Mesothelial cell of epicardium (in vitro differentiated cells): ENCODE measurements at regions not wholly inside any gene's neighbourhood (a gene's known extent, or its start where the extent isn't known, plus 50 kb on each side); places are given as distances from the start of the nearest gene placed in this dataset.
A peak's percentile ranks its signal among the peaks of the same experiment; 100 is the strongest.
"Not testable (repeated sequence)": the region's sequence is repeated elsewhere in the genome, so short reads cannot be mapped to it uniquely, and the experiment has no call there.

Experiments
- DNase-seq, 2 experiments: peaks; one replicate each; pipeline ENCODE4 v3.0.0; 2021; ENCODE audit warnings: low spot score in 2 of 2; ENCODE audit not compliant: unreplicated experiment in 2 of 2
- H3K27ac Mint-ChIP-seq: 2 replicates; pipeline ENCODE4 v1.8.0; 2021; ENCODE audit warnings: mixed read lengths
- H3K27me3 Mint-ChIP-seq: 2 replicates; pipeline ENCODE4 v1.8.0; 2021; ENCODE audit warnings: low read depth, mixed read lengths
- H3K36me3 Mint-ChIP-seq: 2 replicates; pipeline ENCODE4 v1.8.0; 2021; ENCODE audit warnings: mixed read lengths
- H3K4me1 Mint-ChIP-seq: 2 replicates; pipeline ENCODE4 v1.8.0; 2021; ENCODE audit warnings: mixed read lengths
- H3K4me3 Mint-ChIP-seq: 2 replicates; pipeline ENCODE4 v1.8.0; 2021; ENCODE audit warnings: mild to moderate bottlenecking, moderate library complexity, mixed read lengths
- H3K9me3 Mint-ChIP-seq: 2 replicates; pipeline ENCODE4 v1.8.0; 2021; ENCODE audit warnings: mixed read lengths
- TF ChIP-seq, protein P1 (sequence below): fragments of 200-600 bp; sonication (generic); IDR thresholded peaks from one replicate; pipeline ENCODE4 v1.5.0; 2021; ENCODE audit warnings: antibody characterized with exemption; ENCODE audit not compliant: unreplicated experiment

DNA sequence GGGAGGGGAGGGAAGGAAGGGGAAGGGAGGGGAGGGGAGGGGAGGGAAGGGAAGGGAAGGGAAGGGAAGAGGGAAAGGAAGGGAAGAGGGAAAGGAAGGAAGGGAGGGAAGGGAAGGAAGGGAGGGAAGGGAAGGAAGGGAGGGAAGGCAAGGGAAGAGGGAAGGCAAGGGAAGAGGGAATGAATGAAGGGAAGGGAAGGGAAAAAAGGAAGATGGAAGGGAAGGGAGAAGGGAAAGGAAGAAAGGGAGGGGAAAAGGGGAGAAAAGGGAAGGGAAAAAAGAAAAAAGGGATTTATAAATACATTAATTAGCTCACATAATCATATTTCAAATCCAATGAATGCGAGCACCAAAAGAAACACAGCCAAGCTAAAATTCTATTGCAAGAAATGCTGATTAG lies 202.9 kb upstream of the LRRTM4 start:
- no peaks in the 10 kb centered on the region for H3K36me3 Mint-ChIP-seq
- no peak overlapping the region for H3K27ac Mint-ChIP-seq
- TF ChIP-seq, protein P1, sequence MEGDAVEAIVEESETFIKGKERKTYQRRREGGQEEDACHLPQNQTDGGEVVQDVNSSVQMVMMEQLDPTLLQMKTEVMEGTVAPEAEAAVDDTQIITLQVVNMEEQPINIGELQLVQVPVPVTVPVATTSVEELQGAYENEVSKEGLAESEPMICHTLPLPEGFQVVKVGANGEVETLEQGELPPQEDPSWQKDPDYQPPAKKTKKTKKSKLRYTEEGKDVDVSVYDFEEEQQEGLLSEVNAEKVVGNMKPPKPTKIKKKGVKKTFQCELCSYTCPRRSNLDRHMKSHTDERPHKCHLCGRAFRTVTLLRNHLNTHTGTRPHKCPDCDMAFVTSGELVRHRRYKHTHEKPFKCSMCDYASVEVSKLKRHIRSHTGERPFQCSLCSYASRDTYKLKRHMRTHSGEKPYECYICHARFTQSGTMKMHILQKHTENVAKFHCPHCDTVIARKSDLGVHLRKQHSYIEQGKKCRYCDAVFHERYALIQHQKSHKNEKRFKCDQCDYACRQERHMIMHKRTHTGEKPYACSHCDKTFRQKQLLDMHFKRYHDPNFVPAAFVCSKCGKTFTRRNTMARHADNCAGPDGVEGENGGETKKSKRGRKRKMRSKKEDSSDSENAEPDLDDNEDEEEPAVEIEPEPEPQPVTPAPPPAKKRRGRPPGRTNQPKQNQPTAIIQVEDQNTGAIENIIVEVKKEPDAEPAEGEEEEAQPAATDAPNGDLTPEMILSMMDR, result no peak
- no peaks in the 10 kb centered on the region for H3K27me3 Mint-ChIP-seq
- DNase-seq, result no peak
- H3K4me1 Mint-ChIP-seq, result no peaks in the 10 kb centered on the region
- peaks cover 10% of the 10 kb centered on the region for H3K9me3 Mint-ChIP-seq
- H3K4me3 Mint-ChIP-seq, result no peak overlapping the region

DNA sequence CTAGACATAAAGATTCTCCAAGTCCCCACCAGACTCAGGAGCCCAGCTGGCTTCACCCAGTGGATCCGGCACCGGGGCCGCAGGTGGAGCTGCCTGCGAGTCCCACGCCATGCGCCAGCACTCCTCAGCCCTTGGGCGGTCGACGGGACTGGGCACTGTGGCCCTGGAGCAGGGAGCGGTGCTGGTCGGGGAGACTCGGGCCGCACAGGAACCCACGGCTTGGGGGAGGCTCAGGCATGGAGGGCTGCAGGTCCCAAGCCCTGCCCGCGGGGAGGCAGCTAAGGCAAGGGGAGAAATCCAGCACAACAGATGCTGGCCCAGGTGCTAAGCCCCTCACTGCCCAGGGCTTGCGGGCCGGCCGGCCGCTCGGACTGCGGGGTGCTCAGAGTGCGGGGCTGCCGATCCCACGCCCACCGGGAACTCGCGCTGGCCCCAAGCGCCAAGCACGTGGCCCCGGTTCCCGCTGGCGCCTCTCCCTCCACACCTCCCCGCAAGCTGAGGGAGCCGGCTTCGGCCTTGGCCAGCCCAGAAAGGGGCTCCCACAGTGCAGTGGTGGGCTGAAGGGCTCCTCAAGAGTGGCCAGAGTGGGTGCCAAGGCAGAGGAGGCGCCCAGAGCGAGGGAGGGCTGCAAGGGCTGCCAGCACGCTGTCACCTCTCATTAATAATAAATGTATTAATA lies 212.6 kb upstream of the LRRTM4 start:
- H3K4me3 Mint-ChIP-seq, H3K27ac Mint-ChIP-seq, H3K4me1 Mint-ChIP-seq, H3K9me3 Mint-ChIP-seq, H3K36me3 Mint-ChIP-seq, DNase-seq, H3K27me3 Mint-ChIP-seq: not testable (repeated sequence)

DNA sequence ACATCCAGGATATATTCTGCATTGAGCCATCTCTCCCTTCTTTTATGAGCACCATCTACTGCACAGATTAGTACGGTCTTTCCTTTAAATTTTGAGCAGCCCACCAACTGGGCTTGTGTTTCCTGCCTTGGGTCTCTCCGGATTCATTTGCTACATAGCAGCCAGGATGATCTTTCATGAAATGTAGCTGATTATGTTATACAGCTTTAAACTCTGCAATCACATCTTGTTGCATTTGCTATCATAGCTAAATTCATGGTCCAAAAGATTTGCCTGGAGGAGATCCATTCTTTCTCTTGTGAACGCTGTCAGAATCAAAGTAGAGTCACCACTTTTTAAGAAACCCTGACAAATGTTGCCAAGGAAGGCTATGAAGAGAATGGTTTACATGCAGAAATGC lies 215.1 kb upstream of the LRRTM4 start:
- Mint-ChIP-seq H3K9me3 (peaks cover 3% of the 10 kb centered on the region), H3K36me3 (peaks cover 6% of the 10 kb centered on the region), H3K4me1 (no peaks in the 10 kb centered on the region), H3K27me3 (no peaks in the 10 kb centered on the region), H3K4me3 (no peak overlapping the region), H3K27ac (no peak overlapping the region)
- DNase-seq, result no peak
- TF ChIP-seq, protein P1, result no peak

DNA sequence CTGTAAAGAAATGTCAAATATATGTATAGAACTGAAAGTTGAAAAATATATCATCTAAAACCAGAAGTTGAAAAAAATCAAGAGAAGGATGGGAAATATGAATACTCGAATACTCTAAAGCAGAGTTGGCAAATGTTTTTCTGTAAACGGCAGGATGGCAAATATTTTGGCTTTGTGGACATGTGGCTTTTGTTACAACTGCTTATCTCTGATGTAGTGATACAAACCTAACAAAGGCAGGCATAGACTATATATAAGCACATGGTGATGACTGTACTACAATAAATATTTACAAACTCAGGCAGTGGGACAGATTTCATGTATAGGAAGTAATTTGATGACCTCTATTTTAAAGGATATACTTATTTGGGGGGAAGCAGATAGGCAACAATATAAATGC lies 224.6 kb upstream of the LRRTM4 start:
- no peaks in the 10 kb centered on the region for H3K4me1 Mint-ChIP-seq
- H3K4me3 Mint-ChIP-seq, result no peak overlapping the region
- H3K27ac Mint-ChIP-seq, result no peak overlapping the region
- TF ChIP-seq, protein P1, result no peak
- DNase-seq, result no peak
- H3K9me3 Mint-ChIP-seq, result peaks cover 16% of the 10 kb centered on the region
- H3K36me3 Mint-ChIP-seq, result peaks cover 6% of the 10 kb centered on the region
- no peaks in the 10 kb centered on the region for H3K27me3 Mint-ChIP-seq

DNA sequence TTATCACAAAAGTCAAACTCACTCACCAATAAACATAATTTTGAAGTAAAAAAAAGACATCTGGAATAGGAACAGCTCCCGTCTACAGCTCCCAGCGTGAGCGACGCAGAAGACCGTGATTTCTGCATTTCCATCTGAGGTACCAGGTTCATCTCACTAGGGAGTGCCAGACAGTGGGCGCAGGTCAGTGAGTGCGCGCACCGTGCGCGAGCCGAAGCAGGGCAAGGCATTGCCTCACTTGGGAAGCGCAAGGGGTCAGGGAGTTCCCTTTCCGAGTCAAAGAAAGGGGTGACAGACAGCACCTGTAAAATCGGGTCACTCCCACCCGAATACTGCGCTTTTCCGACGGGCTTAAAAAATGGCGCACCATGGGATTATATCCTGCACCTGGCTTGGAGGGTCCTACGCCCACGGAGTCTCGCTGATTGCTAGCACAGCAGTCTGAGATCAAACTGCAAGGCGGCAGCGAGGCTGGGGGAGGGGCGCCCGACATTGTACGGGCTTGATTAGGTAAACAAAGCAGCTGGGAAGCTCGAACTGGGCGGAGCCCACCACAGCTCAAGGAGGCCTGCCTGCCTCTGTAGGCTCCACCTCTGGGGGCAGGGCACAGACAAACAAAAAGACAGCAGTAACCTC lies 231.7 kb upstream of the LRRTM4 start:
- not testable (repeated sequence) for H3K4me1 Mint-ChIP-seq, H3K27me3 Mint-ChIP-seq, H3K36me3 Mint-ChIP-seq
- H3K27ac Mint-ChIP-seq, result peak overlapping the region; percentile 79
- peak in 1 of 2 experiments; percentile 57 for DNase-seq
- peaks cover 13% of the 10 kb centered on the region for H3K9me3 Mint-ChIP-seq
- peak overlapping the region; percentile 84 for H3K4me3 Mint-ChIP-seq

DNA sequence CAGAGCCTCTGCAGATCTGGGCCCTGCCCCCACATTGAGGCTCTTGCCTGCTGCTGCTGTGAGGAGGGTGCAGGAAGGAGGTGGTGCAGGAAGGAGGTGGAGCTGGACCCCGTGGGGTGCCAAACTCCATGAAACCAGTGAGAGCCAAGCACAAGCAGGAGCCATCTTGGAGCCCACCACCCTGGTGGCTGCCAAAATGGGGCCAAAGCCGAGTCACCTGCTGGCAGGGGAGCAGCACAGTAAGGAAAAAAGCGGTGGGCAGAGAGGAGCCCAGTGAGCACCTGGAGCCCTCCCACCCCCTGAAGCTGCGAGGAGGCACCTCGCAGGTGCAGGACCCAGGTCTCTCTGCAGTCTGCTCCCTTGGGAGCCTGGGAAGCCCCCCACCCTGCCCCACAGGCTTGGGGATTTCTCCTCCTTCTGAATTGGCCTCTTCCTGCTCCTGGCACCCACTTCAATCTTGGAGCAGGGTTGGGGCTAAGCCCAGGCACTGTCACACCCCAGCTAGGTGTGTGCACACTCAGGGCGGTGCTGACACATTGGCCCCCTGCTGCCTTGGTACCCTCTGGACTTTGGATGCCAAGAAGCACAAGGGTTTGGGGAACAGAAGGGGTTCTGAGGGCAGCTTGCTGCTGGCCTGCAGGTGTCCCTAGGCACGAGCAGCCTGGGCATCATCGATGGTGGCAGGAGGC lies 245.4 kb upstream of the LRRTM4 start:
- Mint-ChIP-seq H3K4me3 (no peak overlapping the region), H3K9me3 (peaks cover 13% of the 10 kb centered on the region)
- TF ChIP-seq, protein P1, result no peak

More for the DNA sequence above, 245.4 kb upstream of the LRRTM4 start:
- no peaks in the 10 kb centered on the region for H3K27me3 Mint-ChIP-seq
- no peak overlapping the region for H3K27ac Mint-ChIP-seq
- no peak for DNase-seq
- H3K36me3 Mint-ChIP-seq, result peaks cover 2% of the 10 kb centered on the region
- H3K4me1 Mint-ChIP-seq, result no peaks in the 10 kb centered on the region
